COLO668 (cell line): ENCODE measurements at regions not wholly inside any gene's neighbourhood (a gene's known extent, or its start where the extent isn't known, plus 50 kb on each side); places are given as distances from the start of the nearest gene placed in this dataset.
A peak's percentile ranks its signal among the peaks of the same experiment; 100 is the strongest.

Source experiments
- DNase-seq: peaks from one replicate; lab custom pipeline; 2025; ENCODE audit not compliant: unreplicated experiment; lab: John Stamatoyannopoulos, UW

- DNase-seq, result peak; percentile 42
Observed at GRCh38 chr2:147045113-147045512, 799.7 kb upstream of the ACVR2A start.

DNA sequence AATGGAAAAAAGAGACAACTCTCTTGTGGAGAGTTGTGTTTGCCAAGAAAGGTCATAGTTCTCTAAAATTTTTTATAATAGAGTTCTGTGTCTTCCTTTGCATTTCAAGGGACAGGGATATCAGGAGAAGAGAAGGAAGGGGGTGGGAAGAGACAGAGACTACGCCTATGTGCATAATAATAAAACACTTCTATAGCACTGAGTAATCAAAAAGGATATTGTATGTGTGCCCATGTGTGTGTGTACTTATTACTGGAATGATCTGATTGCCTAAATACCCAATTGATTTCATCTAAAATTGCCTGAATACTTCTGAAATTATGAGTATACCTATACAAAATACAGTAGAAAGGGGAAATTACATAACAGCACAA is 803.7 kb upstream of the ACVR2A start:
- DNase-seq, result no peak

GRCh38 chr2:147040298-147041120 is 804.3 kb upstream of the ACVR2A start:
- no peak for DNase-seq

- no peak for DNase-seq
Observed at GRCh38 chr2:147037048-147037447, 807.8 kb upstream of the ACVR2A start.

DNA sequence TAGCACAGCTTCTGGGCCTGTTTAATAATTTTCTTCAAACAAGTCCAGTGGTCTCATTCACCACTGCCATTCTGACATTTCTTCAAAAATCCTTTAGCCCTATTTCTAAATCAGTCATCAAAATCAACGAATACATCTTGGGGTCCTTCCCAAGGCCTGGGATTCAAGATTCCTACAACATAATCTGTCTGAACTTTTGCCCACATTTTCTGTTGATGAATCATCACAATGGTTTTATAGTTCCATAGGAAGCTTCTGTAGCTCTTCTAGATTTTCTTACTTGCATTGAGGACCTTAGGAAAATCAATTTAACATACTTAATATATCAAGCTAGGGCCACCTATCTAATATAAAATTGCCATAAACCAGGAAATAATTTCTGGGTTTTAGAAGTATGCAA is 811.8 kb upstream of the ACVR2A start:
- DNase-seq, result no peak

GRCh38 chr2:147031897-147032296 is 812.9 kb upstream of the ACVR2A start:
- no peak for DNase-seq

DNA sequence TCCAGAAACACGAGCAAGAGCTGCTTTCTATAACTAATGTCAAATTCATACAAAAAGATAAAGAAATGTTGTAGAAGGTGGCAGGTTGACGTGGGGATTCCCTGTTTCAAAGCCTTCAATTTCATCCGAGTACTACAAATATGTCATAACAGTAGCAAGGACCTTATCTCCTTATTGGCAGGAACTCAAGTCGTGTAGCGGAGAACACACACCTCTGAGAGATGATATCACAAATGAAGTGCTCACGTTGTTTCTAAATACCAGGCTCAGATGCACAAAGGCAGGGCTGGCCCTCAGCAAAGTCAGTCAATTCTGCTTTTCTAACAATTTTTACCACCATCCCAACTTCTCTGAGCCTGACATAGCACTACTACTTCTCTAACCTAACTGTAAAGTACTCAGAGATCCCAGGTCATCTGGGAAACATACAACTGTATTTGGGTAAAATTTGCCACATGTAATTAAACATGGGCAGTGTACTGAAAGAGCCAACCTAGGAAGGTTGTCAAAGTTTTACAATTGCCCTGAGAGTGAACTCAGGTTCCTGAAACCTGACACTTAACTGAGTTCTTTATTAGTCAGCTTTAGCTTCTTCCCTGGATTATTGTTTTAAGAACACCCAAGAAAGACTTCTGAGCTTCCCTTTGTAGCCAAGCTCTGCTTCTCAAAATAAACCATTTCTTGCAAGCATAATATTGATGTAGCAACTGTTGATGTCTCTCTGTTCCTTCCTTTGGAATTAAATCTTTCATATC is 813.7 kb upstream of the ACVR2A start:
- no peak for DNase-seq

DNA sequence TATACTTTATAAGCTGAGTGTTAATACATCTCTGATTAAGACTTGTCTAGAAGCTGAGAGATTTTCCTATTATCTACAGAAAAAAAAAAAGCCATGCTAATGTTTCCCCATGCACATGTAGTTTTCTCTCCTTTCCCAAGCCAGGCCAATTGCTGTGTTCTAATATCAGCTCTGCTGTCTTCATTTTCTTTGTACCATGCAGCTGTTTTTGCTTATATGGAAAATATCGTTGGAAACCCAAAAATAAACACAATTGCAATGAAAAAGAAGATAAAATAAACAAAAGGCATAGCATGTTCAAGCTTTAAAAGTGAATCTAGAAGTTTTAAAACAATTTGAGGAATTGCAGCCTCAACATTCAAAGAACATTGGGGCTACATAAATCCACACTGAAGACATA is 817.4 kb upstream of the ACVR2A start:
- no peak for DNase-seq

DNA sequence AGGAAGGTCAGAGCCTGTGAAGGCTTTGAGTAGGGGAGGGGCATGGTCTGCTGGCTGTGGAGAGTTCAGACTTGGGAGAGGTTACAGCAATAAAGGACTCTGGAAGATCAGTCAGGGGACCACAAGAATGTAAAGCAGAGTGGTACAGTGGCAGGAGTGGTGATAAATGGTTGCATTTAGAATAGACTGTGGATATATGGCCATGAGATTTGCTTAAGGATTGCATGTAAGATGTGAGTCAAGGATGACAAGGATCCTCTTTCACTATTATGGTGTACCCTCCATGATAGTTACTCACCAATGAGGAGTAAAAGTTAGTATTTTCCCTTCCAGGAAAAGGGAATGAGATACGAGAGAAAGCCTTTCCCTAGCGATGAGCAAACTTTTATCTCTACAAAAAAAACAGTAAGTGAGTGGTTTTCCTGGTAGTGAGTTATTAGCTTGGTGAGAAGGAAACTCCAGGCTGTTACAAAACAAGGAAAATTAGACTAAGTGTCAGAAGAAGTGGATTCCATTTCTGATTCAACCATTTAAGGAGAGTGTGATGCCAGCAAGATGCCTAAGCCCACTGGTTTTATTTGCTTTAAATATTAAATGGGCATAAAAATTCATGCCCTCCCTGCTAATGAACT is 818.0 kb upstream of the ACVR2A start:
- DNase-seq, result no peak

GRCh38 chr2:147025646-147026585 is 818.9 kb upstream of the ACVR2A start:
- no peak for DNase-seq

DNA sequence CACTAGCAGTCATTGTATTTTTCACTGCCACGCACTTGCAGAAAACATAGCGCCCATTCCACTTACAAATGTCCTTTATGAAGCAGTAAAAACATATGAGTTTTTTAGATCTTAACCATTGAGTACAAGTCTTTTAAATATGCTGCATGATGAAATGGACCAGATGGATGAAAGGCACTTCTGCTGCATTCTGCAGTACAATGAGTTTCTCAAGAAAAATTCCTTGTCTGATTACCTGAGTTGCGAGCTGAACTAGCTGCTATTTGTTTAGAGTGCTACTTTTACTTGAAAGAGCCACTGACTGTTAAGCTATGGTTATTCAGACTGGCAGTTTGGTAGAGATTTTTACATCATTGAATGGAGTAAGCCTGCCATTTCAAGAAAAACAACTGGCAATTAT is 825.5 kb upstream of the ACVR2A start:
- DNase-seq, result no peak

GRCh38 chr2:147017951-147018645 is 826.7 kb upstream of the ACVR2A start:
- no peak for DNase-seq

DNA sequence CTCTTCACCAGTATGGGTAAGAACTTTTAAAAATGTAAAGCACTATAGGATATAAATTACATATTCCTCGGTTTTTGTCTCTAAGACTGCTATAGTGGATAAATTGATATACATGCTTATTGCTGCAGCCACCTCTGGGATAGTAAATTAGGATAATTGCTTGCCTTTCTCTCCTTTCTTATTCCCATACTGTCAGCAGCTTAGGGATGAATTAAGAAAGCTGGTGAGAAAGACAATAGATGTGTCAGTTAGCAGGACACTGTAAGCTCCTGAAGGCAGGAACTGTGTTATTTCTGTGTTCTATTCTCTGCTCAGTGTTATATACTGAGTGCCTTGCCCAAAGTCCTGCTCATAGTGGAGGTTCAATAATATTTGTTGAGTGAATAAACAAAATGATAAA is 828.6 kb upstream of the ACVR2A start:
- DNase-seq, result no peak

- no peak for DNase-seq
Observed at GRCh38 chr2:147015591-147015990, 829.2 kb upstream of the ACVR2A start.

- no peak for DNase-seq
Observed at GRCh38 chr2:147013696-147014392, 831.0 kb upstream of the ACVR2A start.

DNA sequence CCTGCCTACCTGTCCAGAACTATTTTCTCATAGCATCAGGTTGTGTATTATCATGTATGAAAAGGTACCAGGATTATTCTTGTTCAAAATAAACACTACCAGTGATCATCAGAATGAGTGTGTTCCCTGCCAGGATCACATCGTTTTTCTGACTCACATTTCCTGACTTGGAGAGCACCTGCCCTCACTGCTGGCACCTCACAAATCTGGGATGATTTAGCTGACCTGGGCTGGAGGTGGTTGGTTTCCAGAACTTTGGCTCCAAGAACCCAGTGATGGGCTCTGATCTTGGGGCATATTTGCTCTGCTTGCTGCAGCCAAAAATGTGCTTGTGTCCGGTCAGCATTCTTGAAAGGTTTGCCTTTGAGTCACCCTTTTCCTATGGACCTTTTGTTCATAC is 836.3 kb upstream of the ACVR2A start:
- no peak for DNase-seq

DNA sequence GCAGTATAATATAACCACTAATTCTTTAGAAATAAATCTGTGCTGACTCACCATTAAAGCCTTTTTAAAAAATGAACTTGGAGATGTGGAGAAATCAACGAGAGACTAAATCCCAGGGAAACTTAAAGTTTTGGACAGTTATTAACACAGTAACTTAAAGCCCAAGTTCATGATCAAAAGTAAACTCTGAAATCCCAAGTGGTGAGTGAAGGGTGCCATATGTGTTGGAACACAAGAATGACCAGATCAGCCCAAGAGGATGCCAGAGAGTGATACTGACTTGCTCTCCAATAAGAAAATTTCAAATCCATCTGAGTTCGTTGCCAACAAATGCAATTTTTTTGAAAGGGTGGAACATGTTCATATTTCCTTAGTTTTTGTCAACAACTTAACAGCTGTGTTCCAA is 838.1 kb upstream of the ACVR2A start:
- no peak for DNase-seq

GRCh38 chr2:147003081-147003480 is 841.7 kb upstream of the ACVR2A start:
- no peak for DNase-seq

- DNase-seq, result no peak
Observed at GRCh38 chr2:147002256-147002655, 842.6 kb upstream of the ACVR2A start.

DNA sequence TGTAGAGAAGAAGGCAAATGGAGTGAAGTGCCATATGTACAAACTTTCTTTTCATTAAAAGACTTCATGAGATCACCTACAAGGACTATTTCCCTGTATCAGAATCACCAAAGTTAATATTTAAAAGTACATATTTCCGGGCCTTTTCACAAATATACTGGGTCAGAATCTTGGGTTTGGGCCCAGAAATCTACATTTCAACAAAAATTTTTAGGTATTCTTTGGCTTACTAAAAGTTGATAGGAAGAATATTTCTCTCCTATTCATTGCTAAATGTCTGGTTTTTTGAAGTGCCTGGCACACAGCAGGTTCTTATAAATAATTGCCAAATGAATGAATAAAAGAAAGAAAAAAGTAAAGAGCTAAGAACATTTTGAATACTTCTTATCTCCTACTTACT is 843.8 kb upstream of the ACVR2A start:
- DNase-seq, result no peak
